LHCN-M2 (cell line): ENCODE measurements at regions not wholly inside any gene's neighbourhood (a gene's known extent, or its start where the extent isn't known, plus 50 kb on each side); places are given as distances from the start of the nearest gene placed in this dataset.

ENCODE experiments used
- DNase-seq: peaks from one replicate; pipeline ENCODE4 v3.0.0-alpha.2; 2012; ENCODE audit warnings: low read depth

DNA sequence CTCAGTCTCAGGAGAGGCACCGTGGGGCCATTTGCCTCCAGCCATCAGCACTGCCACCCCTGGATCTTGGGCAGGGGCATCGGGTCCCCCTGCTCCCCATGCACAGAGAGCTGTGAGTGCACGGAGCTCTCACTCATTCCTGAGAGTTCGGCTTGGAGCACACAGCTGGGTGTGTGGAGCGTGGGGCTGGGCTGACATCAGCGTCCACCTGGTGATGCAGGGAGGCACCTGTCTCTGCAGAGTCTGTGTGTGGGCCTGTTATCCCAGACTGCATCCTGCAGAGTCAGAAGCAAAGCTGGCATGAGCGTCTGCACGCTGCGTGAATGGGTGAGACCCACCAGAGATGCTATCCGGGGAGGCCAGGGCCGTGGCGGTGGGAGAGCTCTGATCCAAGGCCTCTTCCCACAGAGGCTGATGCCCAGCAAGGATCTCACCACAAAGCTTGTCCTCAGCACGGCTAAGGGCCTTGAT lies 248.8 kb upstream of the AFDN start:
- no peak for DNase-seq

DNA sequence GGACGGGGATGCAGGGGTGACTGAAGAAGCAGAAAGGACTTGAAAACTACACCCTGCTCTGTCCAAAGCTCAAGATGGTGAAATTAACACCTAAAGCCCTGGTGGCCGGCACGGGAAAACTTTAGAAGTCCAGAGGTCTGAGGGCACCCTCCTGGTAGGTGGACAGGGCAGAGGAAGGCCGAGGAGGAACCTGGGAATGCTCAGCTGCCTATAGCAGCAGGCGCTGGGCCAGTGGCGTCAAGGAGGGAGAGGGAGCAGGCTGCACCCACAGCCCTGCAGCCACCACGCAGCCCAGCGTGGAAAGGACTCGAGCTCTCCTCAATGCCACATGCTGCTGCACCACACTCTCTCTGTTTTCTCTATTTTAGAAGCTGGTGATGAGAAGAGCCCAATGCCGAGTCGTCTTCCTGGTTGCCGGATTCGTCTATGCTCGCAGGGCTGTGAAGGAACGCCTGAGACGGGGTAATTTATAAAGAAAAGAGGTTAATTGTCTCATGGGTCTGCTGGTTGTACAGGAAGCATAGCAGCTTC lies 248.3 kb upstream of the AFDN start:
- DNase-seq = no peak

DNA sequence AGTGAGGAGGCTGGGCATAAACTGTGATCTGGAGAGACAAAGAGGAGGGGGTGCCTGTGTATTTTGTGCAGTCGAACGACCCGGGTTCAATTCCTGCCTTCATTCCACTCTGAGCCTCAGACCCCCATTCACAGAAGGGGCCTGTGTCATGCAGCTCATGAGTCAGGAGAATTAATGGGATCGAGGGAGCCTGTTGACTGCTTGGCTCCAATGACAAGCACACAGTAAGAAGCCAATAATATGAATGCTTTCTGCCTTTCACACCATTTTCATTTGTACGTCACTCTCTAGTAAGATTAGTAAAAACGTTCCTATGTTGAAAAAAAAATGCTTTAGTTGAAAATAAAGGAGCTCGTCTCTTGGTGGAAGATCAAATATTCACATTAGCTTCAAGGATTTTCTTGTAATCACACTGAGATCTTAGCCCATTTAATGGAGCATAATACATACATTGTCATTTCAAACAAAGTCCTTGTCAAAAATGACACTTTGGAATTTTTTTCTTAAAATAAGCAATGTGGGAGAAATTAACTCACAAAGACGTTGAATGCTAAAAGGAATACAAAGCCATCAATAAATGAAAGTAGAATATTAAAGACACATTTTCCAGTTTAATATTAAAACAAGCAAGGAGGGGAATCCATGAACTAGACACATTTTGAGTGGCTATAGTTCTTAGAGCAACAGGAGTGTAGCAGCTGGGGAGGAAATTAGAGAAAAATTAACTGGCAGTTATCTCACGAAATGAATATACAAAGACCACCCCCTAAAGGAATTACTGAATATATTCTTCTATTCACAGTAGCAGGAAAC lies 246.7 kb upstream of the AFDN start:
- no peak for DNase-seq

DNA sequence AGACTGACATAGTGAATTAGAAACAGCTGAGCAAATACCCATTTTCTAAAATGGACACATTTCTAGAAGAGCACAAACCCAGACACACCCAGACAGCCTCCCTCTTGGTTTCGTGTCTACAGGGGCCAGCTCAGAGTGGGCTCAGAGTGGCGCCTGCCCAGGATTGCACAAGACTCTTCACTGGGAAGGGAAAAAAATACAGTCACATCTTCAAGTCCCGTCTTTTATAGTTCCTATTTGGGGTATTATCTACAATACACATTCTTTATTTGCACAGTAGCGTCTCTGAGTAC lies 246.1 kb upstream of the AFDN start:
- no peak for DNase-seq

DNA sequence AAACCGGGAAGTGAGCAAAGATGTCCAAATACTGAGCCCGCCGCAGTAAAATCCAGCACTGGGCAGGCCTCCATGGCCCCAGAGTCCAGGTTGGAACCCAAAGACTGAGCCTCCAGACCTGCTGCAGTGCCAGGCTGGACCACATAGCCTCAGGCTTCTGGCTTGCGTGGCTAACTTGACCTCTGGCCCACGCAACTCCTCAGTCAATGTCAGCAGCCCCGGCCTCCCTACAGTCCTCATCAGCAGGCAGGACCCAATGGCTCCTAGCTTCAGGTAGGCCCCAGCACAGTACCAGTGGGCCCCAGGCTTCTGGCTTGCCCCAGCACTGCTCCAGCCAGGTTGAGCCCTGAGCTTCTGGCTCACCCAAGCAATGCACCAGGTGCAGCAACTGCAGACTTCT lies 245.1 kb upstream of the AFDN start:
- DNase-seq = no peak

DNA sequence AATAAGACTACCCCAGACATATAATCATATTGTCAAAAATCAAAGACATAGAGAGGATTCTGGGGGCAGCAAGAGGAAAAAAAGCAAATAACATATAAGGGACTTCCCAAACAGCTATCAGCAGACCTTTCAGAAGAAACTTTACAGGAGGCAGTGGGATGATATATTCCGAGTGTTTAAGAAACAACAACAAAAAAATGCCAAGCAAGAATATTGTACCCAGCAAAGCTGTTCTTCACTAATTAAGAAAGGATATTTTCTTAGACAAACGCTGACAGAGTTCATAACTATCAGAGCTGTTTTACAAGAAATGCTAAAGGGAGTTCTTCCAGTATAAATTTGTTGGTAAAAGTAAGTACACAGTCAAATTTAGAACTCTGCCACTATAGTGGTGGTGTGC lies 243.3 kb upstream of the AFDN start:
- no peak for DNase-seq

DNA sequence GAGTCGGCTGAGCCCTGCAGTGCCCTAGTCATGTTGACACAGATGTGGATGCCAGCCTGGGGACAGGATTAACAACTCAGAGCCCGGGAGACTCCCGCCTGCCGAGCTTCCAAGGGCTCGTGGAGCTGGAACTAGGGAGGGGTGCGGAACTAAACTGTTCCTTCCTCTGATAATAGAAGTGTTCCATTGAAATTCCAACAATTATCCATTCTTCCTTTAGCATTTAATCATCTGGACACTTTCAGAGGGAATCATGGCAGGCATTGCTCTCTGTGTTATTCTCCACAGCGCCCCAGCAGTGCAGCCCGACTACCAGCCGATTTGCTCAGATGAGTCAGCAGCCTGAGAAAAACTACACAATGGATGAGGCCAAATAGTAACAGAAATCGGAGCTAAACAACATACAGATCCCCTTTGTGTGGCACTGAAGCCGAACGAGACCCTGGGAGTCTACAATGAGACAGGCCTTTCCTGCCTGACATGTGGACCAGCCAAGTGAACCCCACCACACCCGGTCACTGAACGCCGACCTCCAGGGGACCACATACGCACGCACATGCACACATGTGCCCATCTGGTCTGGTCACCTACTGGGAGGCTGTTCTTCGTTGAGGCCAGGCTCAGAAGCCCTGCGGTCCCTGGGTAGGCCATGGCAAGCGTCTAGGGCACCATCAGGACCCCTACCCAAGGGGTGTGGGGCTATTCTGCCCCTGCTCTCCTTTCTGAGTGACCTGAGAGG lies 238.4 kb upstream of the AFDN start:
- no peak for DNase-seq

DNA sequence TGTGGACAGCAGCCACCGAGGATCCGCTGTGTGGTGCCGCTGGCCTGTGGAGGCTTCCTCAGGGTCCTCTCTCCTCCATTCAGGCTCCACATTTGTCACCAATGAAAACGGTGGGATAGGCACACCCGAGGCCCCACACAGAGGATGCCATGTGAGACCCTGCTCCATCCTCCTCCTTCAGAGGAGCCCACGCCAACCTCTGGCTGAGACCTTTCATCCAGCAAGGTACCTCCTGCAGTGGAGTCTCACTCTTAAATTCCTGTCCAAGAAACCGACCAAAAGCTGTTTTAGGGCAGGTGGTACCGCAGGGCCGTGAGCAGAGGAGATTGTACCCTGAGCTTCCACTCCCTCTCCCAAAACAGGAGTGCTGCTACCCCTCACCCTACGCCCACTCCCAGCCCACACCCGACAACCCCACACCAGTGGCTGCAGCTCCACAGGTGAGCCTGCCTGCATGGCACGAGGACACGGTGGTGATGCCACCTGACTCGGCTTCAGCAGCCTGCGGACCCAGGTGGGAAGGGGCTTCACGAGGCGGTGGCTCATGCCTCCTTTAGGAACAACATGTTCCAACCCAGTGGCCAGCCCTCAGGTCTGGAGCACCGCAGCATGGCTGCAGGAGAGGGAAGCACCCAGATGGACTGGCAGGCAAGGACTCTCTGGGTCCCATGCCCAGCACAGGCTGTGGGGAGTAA lies 237.6 kb upstream of the AFDN start:
- DNase-seq = no peak

DNA sequence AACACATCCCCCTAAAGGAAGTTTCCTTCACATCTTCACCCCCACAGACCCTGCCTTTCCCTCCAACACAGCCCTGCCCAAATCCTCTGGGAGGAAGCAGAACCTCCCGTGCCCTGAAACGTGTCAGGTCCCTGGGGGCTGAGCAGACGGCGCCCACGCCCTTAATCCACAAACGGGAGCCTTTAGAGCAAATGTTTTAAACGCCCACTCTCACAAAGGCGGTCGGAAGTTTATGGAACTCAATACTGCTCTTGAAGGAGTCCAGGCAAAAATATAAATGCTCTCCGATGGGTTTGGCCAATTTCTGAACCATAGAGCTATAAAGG lies 237.1 kb upstream of the AFDN start:
- DNase-seq = no peak

DNA sequence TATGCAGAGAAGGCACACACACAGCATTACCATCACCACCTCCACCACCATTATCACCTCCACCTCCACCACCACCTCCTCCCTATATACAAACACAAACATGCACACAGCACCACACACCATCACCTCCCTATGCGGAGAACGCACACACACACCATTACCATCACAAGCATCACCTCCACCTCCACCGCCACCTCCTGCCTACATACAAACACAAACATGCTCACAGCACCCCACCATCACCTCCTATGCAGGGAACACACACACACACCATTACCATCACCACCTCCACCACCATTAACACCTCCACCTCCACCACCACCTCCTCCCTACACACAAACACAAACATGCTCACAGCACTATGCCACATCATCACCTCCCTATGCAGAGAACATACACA lies 236.5 kb upstream of the AFDN start:
- no peak for DNase-seq
